GM08714 (cell line): ENCODE measurements at regions not wholly inside any gene's neighbourhood (a gene's known extent, or its start where the extent isn't known, plus 50 kb on each side); places are given as distances from the start of the nearest gene placed in this dataset.

ENCODE experiments used
- H3K4me3 ChIP-seq: fragments of 200-500 bp; sonication (Bioruptor generic); 2 replicates; pipeline ENCODE4 v1.5.1; 2014; ENCODE audit warnings: mild to moderate bottlenecking, low read length, inconsistent platforms
- ZNF274 ChIP-seq: IDR thresholded peaks from 2 replicates; pipeline ENCODE4 v1.6.1; 2012; ENCODE audit warnings: mild to moderate bottlenecking, low read depth, low read length

DNA sequence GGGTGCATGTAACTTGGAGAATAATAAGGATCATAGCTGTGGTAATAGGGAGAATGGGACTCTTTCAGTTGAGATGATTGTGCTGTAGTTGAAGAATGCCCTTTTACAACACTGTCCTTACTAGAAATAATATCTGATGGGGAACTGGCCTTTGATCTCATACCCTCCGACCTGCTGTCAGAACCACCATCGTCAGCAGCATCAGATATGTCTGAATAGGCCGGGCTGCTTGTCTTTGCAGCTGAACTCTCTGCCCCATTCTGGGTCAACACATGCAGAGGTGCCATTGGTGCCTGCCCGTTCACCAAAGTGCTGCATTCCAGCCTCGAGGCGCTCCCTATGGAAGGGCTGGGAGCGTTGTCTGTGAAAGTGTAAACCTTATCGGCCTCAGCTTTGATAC, 99.1 kb downstream of the ZNF608 start:
- no peak for TF ChIP-seq ZNF274
- no peak overlapping the region for H3K4me3 ChIP-seq

DNA sequence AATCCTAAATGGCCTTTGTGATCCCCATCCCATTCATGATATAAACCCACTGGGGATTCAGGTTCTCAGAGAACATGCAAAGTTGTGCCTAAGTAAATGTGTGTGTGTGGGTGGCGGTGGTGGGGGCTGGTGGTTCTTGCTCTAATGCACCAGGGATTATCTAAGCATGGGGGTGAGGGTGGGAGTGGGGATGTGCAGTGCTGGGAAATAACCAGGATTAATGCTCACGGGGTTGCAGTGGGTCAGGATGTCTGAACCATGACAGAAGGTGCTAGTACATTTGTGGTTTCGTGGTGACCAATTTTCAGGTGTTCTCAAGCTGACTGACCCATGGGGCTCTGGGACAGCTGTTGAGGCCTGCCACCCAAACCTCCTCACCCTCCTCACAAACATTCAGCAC, 101.0 kb downstream of the ZNF608 start:
- no peak overlapping the region for H3K4me3 ChIP-seq
- TF ChIP-seq ZNF274 = no peak

DNA sequence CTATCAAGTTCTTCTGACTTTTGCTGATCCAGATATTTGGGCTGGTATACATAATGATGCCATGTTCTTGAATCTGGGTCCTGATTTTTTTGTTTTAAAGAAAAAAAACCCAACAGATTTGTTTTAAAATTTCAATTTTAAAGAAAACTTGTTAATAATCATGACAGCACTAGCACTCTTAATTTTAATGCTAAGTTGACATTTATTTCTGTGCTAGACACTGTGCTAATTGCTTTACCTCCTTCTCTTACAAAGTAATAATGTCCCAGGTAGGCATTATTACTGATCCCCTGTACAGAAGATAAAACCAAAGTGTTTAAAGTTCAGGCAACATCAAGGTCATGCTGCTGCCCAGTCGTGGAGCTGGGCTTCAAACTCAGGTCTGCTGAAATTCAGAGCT, 101.9 kb downstream of the ZNF608 start:
- no peak for TF ChIP-seq ZNF274
- H3K4me3 ChIP-seq = no peak overlapping the region

DNA sequence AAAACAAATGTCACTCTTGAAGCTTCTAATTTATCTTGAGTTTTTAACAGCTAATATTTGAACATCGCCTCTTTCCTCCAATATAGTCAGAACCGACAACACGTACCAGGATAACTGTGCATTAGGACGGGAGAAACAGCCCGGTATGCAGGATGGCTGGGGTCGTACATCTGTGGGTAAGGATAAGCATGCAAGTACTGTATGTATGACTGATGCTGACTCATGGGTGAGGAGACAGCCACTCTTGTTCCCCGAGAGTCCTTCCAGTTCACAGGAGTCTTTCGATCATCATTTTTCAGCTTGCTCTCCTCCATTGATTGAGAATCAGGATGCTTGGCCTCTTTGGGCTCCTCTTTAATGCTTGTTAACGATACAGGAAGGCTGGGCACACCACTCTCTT, 102.3 kb downstream of the ZNF608 start:
- no peak overlapping the region for H3K4me3 ChIP-seq
- TF ChIP-seq ZNF274 = no peak

DNA sequence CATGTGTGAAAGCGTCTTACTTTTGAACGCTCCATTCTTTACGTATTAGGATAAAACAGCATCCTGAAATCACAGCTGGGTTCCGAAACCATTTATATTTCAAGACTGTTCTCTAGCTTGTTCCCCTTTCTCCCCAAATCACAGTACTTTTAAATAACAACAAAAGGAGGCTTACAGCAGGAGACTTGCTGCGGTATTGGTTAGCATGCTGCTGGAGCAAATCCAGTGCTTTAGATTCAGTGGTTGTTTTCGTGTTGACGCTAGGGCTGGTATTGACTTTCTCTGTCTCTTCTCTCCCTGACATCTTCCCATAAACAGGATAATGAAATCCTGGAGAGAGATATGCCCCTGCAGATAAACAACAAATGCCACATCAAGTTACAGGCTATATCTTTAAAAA, 103.1 kb downstream of the ZNF608 start:
- H3K4me3 ChIP-seq = no peak overlapping the region
- no peak for TF ChIP-seq ZNF274

DNA sequence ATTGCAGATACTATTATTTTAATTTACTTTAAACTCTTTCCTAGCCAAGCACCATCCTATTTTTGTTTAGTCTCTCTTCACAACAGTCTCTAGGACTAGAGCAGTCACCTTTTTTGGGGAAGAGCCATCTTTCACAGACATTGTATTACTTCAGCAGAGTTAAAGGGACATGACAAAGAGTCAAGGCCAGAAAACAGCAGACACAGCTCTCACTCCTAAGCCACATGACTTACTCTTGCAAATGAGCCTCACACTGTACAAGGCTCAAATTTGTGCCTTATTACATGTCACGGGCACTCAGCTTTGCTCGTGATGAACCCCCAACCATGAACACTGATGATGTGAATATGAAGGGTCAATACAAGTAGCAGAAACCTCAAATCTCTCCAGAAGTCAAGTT, 104.3 kb downstream of the ZNF608 start:
- TF ChIP-seq ZNF274 = no peak
- H3K4me3 ChIP-seq = no peak overlapping the region

DNA sequence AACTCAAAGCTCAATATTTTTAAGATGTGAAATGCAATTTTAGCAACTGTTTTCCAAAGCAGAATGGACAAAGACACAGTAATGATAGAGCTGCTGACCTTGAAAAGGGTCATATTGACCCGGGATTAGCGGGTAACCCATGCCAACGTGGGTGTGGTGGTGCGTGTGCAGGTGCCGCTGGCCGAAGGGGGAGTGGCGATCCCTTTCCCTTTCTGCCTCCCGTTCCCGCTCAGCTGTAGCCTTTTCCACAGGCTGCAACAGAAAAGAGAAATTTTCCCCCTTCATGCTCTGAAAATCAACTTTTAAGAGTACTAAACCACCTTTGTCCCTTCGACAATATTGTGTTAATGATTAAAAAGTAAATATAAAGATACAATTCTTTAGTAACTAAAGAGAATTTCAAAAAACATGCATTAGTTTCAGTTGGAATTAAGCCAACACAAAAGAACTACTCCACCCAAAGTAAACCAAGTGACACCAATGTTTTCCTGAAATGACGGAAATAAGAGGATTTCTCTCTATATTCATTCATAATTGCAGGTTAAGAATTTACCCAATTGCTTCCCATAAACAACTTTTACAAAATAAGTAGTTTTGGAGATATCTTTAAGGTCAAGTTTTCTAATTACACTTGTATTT, 105.2 kb downstream of the ZNF608 start:
- H3K4me3 ChIP-seq = no peak overlapping the region
- no peak for TF ChIP-seq ZNF274

DNA sequence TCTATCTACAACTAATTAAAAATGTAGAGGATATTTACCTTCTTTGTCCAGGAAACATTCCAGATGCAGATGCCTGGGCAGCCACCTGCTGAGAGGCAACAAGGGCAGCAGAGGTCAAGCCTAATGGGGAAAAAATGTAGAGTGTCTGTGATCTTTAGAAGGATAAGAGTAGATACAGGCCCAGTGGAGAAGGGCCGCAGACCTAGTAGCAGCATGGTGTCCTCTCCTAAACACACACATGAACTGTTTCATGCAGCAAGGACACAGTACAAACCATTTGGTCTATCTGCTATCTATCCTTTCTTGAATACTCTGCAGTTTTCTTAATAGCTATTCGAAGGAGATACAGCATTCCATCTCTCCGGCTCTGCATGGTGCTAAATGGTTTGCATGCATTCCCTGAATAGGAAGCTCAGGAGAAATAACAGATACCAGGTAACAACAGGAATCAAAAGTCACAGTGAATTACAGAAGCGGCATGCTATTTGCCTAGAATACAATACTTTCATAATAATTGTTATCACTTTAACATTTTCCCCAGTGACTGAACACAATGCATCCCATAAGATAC, 107.3 kb downstream of the ZNF608 start:
- TF ChIP-seq ZNF274 = no peak
- no peak overlapping the region for H3K4me3 ChIP-seq

DNA sequence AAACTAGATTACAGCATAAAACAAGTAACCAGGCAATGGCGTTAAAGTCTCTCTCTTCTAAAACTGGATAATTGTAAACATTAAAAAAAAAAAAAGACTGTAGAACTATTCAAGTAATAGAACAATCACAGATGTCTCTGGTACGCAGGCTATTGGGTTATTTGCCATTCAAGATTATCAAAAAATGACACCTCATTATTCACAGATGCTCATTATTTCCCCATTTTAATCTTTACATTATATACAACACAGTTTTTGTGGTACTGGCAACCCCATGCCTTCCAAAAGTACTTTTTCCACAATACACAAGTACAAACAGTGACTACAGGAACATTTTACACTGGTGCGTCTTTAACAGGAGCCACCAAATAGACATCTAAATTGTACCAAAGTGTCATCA, 109.4 kb downstream of the ZNF608 start:
- H3K4me3 ChIP-seq = no peak overlapping the region
- TF ChIP-seq ZNF274 = no peak

DNA sequence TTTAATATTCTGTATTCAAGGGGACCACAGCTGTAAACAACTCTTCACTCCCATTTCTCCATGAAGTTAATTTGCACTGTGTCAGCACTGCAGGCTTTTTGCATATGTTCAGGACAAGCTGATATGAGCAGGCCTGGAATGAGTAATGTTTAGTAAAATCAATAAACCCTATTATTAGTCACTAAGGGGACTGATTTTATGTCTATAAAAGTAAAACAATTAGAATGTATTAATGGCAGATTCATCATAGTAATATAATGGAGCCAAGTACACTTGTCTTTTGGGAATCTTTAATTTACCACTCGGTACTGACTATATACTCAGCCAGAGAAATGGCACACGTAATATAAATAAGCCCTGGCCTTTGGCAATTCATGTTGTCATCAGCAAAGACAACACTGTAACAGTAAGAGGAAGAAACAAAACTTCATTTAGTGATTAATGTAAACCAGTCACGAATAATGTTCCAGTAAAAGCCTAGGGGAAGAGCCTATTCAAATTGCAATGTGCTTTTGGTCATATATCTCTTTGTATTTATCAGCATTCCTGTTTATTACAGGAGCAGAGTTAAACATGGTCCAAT, 111.6 kb downstream of the ZNF608 start:
- no peak overlapping the region for H3K4me3 ChIP-seq
- no peak for TF ChIP-seq ZNF274

DNA sequence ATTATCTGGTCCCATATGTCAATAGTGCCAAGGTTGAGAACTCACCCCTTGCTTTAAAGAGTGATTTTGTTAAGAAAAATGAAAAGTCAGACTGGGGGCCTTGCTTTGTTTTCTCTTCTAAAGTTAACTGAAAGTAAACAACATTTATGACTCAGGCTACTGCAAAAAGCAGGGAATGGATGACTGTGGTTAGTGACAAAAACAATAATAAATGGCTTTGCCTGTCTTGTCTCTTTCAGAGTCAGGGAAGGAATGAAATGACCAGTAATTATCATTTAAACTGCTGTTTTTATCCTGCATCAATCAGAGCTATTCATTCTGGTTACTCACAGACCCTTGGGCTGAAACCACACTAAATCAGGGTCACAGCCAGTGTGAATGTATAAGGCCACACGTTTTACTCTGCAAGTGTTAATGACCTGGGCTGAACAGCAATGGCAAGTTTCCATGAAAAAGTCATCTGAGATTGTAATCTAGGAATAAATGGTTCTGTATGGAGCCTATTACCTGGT, 112.2 kb downstream of the ZNF608 start:
- no peak overlapping the region for H3K4me3 ChIP-seq

DNA sequence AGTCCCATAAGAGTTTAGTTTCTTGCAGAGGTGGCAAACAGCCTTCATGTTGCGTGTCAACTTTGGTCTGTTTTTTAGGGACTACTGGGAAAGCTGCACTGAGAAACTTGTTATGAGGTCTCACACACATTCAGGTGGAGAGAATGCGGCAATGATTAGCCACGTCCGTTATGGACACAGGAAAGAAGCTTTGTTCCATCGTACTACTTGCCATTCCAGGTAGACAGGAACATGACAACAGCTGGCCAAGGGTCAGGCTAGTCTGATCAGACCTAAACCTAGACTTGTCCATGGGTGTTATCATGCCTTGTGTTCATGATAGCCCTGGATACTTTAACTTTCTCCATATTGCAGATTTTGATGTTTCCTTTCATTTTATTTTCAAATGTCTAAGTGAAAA, 113.2 kb downstream of the ZNF608 start:
- H3K4me3 ChIP-seq = no peak overlapping the region
- no peak for TF ChIP-seq ZNF274

More for the DNA sequence above, 112.2 kb downstream of the ZNF608 start:
- no peak for TF ChIP-seq ZNF274

DNA sequence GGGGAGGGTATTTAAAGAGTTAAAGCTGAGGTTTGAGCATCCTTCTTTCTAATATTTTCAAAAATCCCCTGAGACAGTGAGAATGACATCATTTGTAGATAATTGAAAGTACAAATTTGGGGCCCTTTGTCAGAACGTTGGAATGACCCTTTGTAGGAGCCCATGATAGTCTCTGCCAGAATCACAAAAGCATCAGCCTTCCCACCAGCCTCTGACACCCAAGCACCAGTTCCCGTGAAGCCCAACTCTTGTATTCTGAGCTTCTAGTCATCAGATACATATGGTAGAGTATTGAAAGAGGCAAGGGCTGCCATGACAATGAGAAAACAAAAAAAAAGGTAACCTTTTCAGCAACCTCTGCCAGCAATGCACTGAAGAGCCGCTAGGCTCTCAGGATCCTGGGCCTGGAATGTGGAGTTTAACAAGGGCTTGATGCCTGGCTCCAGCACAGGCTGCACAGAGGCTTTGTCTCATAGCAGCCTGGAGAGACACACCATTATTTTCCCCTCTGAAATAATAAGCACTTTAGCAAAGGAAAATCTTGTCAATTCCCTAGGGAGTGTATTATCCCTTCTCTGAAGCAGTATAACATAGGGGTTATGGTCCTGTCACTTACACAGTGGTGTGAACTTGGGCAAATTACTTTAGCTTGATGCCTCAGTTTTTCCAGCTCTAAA, 114.4 kb downstream of the ZNF608 start:
- no peak for TF ChIP-seq ZNF274
- no peak overlapping the region for H3K4me3 ChIP-seq

DNA sequence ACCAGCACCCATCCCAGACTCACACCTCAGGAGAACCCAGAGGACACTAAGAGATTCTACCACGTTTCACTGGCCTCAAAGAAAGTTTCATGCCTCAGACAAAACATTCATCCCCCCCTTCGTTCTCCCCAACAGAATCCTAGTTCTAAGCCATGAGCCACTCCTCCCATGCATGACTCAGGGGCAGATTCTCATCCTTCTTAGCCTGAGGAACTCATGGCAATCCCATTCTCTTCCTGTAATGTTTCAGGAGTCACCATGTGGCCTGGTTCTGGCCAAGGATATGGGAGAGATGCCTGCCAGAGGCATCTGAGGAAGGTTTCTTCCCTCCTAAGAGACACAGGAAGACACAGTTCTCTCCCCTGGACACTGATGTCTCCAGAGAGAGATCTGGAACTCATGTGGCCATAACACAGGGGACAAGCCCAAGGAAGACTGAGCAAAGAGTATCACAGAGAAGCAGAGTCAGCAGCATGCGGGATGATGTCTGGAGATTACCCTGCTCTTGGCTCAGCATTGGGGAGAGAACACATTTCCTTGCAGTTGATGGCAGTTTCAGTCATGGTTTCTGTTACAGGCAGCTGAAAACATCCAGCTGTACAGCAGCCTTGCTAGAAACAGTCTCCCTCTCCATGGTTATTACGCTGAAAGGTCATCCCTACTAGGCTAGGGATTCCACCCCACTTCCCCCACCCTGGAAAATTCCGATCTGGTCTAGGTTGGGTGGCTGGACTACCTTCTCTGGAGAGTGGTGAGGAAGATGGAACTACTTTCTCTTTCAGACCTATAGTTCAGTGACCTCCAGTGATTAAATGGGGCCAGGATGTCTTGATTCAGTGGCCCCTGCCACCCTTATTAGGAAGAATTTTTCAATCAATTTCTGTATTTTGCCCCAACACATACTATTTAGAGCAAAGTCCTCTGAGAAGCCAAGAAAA, 115.4 kb downstream of the ZNF608 start:
- no peak for TF ChIP-seq ZNF274
- no peak overlapping the region; the same call in 1 of the 2 replicates for H3K4me3 ChIP-seq
